ENCODE measurements at regions not wholly inside any gene's neighbourhood (a gene's known extent, or its start where the extent isn't known, plus 50 kb on each side); places are given as distances from the start of the nearest gene placed in this dataset.

DNA sequence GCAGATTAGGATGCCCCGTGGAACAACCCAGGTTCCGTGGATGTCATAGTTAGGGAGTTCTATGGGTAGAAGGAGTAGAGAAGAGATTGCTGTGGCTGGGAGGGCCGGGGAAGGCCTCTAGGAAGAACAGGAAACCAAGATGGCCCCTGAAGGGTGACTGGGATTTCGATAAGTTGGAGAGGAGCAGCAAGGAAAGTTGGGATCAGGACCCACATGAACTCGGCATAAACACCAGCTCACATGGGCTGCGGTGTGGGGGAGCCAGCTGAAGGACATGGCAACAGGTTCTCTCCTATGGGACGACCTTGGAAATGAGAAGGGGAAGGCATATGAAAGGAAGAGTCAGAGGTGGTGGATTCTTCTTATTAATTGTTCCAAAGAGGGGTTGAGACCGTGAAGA is 333.7 kb upstream of the SHH start:
- Histone ChIP-seq H3K4me3 (no peak overlapping the region), H3K27ac (no peak overlapping the region), H3K9me3 (no peaks in the 10 kb centered on the region), H3K27me3 (peaks cover 33% of the 10 kb centered on the region), H3K4me1 (no peaks in the 10 kb centered on the region), H3K36me3 (no peaks in the 10 kb centered on the region)
- ATAC-seq, result no peak
- WGBS, 2 donors (ENCODE audit: low coverage in 1 of 2), result 65 to 86% methylated on average over 7 of the region's 8 CpGs
- TF ChIP-seq POLR2A (IDR thresholded peaks at IDR 0.05) (no peak), EP300 (IDR thresholded peaks at IDR 0.05) (no peak), POLR2AphosphoS5 (IDR thresholded peaks at IDR 0.05) (no peak)
- TF ChIP-seq, protein P1, sequence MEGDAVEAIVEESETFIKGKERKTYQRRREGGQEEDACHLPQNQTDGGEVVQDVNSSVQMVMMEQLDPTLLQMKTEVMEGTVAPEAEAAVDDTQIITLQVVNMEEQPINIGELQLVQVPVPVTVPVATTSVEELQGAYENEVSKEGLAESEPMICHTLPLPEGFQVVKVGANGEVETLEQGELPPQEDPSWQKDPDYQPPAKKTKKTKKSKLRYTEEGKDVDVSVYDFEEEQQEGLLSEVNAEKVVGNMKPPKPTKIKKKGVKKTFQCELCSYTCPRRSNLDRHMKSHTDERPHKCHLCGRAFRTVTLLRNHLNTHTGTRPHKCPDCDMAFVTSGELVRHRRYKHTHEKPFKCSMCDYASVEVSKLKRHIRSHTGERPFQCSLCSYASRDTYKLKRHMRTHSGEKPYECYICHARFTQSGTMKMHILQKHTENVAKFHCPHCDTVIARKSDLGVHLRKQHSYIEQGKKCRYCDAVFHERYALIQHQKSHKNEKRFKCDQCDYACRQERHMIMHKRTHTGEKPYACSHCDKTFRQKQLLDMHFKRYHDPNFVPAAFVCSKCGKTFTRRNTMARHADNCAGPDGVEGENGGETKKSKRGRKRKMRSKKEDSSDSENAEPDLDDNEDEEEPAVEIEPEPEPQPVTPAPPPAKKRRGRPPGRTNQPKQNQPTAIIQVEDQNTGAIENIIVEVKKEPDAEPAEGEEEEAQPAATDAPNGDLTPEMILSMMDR (IDR thresholded peaks at IDR 0.05), result no peak

DNA sequence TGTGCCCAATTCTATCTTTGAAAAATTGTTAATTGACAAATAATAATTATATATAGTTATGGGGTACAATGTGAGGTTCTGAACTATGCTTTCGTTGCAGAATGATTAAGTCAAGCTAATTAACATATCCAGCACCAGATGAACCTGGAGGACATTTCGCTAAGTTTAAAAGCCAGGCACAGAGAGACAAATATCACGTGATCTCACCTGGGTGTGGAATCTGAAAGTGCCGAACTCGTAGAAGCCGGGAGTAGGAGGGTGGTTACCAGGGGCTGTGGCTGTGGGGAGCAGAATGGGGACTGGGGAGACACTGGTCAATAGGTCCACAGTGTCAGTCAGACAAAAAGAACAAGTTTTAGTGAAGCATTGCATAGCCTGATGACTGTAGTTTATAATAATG is 332.9 kb upstream of the SHH start:
- WGBS, 2 donors (ENCODE audit: low coverage in 1 of 2), result 72 to 94% methylated on average over 6 of the region's 6 CpGs
- ATAC-seq, result no peak
- TF ChIP-seq POLR2A (IDR thresholded peaks at IDR 0.05) (no peak), POLR2AphosphoS5 (IDR thresholded peaks at IDR 0.05) (no peak), EP300 (IDR thresholded peaks at IDR 0.05) (no peak)
- TF ChIP-seq, protein P1 (IDR thresholded peaks at IDR 0.05), result no peak
- Histone ChIP-seq H3K9me3 (no peaks in the 10 kb centered on the region), H3K27ac (no peak overlapping the region), H3K4me1 (no peaks in the 10 kb centered on the region), H3K4me3 (no peak overlapping the region), H3K36me3 (no peaks in the 10 kb centered on the region), H3K27me3 (peaks cover 29% of the 10 kb centered on the region)

GRCh38 chr7:156143683-156144082 is 331.4 kb upstream of the SHH start:
- H3K4me3 ChIP-seq, result no peak overlapping the region
- WGBS, 2 donors (ENCODE audit: low coverage in 1 of 2), result 100% methylated on average over 1 of the region's 7 CpGs; no CpG with 5 or more reads in 1 of the 2 donors
- ATAC-seq, result no peak
- no peak overlapping the region for H3K27ac ChIP-seq
- no peaks in the 10 kb centered on the region for H3K9me3 ChIP-seq
- peaks cover 20% of the 10 kb centered on the region for H3K27me3 ChIP-seq
- no peaks in the 10 kb centered on the region for H3K4me1 ChIP-seq
- H3K36me3 ChIP-seq, result no peaks in the 10 kb centered on the region
- TF ChIP-seq EP300 (IDR thresholded peaks at IDR 0.05), result no peak
- TF ChIP-seq, protein P1 (IDR thresholded peaks at IDR 0.05), result no peak

- Histone ChIP-seq H3K4me1 (no peaks in the 10 kb centered on the region), H3K9me3 (peaks cover 0 to 1% (median 0%) of the 10 kb centered on the region in 3 donors), H3K4me3 (no peak overlapping the region), H3K27me3 (peaks cover 20% of the 10 kb centered on the region), H3K36me3 (no peaks in the 10 kb centered on the region), H3K27ac (no peak overlapping the region)
- WGBS, 2 donors (ENCODE audit: low coverage in 1 of 2), result 93% methylated on average over 17 of the region's 25 CpGs; no CpG with 5 or more reads in 1 of the 2 donors
- no peak for ATAC-seq
- TF ChIP-seq POLR2AphosphoS5 (IDR thresholded peaks at IDR 0.05) (no peak), POLR2A (IDR thresholded peaks at IDR 0.05) (no peak), EP300 (IDR thresholded peaks at IDR 0.05) (no peak)
- TF ChIP-seq, protein P1 (IDR thresholded peaks at IDR 0.05), result no peak
These were observed 330.9 kb upstream of the SHH start for GRCh38 chr7:156143158-156143557.

DNA sequence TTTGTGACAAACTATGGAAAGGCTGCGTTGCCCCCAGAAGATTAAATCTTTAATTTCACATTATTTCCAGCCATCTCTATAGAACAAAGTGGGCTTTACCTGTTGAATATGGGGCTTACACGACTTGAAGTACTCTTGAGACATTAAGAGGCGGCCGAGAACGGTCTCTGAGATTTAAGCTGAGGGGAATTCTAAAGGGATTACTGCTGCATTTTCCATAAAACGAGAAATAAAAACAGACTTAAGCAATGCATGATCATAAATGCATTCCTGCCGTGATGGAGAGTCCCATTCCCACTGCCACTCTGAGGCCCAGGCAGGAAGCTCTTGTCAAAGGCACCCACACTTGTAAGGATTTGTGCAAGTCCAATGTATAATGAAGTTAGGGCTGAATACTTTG is 329.7 kb upstream of the SHH start:
- no peaks in the 10 kb centered on the region for H3K36me3 ChIP-seq
- no peaks in the 10 kb centered on the region for H3K4me1 ChIP-seq
- no peak for ATAC-seq
- peaks cover 0 to 13% (median 0%) of the 10 kb centered on the region in 3 donors for H3K9me3 ChIP-seq
- no peak overlapping the region for H3K4me3 ChIP-seq
- TF ChIP-seq POLR2A (IDR thresholded peaks at IDR 0.05) (no peak), EP300 (IDR thresholded peaks at IDR 0.05) (no peak), POLR2AphosphoS5 (IDR thresholded peaks at IDR 0.05) (no peak)
- TF ChIP-seq, protein P1 (IDR thresholded peaks at IDR 0.05), result no peak
- H3K27me3 ChIP-seq, result peaks cover 20% of the 10 kb centered on the region
- H3K27ac ChIP-seq, result no peak overlapping the region
- WGBS, 2 donors (ENCODE audit: low coverage in 1 of 2), result 76 to 86% methylated on average over 6 to 7 of the region's 7 CpGs
